Thymus (tissue), 11 donors: ENCODE measurements at regions not wholly inside any gene's neighbourhood (a gene's known extent, or its start where the extent isn't known, plus 50 kb on each side); places are given as distances from the start of the nearest gene placed in this dataset.
"Not testable (repeated sequence)": the region's sequence is repeated elsewhere in the genome, so short reads cannot be mapped to it uniquely, and the experiment has no call there.

Experiments
- DNase-seq, 9 donors: peaks; one replicate each; pipeline ENCODE4 v3.0.0-alpha.2; 2013; ENCODE audit warnings: low spot score in 9 of 9, low read depth in 6 of 9, missing footprints in 1 of 9
- H3K27ac ChIP-seq, 2 donors: one replicate each; pipeline ENCODE4 v1.5.1; 2013; ENCODE audit warnings: control low read depth in 1 of 2, low read depth in 1 of 2, low read length in 1 of 2, mild to moderate bottlenecking in 1 of 2, moderate library complexity in 1 of 2
- H3K27me3 ChIP-seq, 2 donors: one replicate each; pipeline ENCODE4 v1.5.1; 2013; ENCODE audit warnings: low read length in 1 of 2; ENCODE audit not compliant: control insufficient read depth in 2 of 2, insufficient read depth in 1 of 2
- H3K36me3 ChIP-seq, 2 donors: one replicate each; pipeline ENCODE4 v1.5.1; 2013; ENCODE audit warnings: low read length in 1 of 2, mild to moderate bottlenecking in 1 of 2, moderate library complexity in 1 of 2; ENCODE audit not compliant: control insufficient read depth in 2 of 2, insufficient read depth in 2 of 2
- H3K4me1 ChIP-seq, 2 donors: one replicate each; pipeline ENCODE4 v1.5.1; 2013; ENCODE audit warnings: low read length in 2 of 2; ENCODE audit not compliant: control insufficient read depth in 2 of 2, insufficient read depth in 2 of 2
- H3K4me3 ChIP-seq, 2 donors: one replicate each; pipeline ENCODE4 v1.5.1; 2013; ENCODE audit warnings: low read length in 2 of 2, control low read depth in 1 of 2, mild to moderate bottlenecking in 1 of 2
- H3K9me3 ChIP-seq, 2 donors: one replicate each; pipeline ENCODE4 v1.5.1; 2013; ENCODE audit warnings: low read length in 1 of 2, mild to moderate bottlenecking in 1 of 2; ENCODE audit not compliant: control insufficient read depth in 2 of 2, insufficient read depth in 1 of 2
- WGBS: extraction: QIAGEN DNeasy Blood & Tissue Kit; methylation state at CpG from one replicate; pipeline ENCODE4 v1.1.7; 2013; 5-methylcytosine and 5-hydroxymethylcytosine counted together
- donor health status: healthy.

DNA sequence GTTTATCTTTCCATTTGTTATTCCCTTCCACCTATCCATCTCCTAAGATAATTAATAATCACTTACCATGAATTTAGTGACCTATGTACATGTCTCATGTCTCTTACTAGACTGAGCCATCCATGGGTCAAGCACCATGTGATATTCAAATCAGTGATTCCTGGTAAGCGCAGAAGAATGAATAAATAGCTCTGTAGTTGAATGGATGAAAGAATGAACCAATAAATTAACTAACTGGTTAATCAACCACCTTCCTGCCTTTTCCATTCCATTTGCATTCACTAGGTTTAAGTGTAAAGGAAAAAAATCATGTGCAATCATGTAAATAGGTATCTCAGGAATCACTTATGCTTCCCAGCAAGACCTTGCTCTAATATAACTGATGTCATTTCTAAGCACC is 779.5 kb downstream of the NTRK3 start:
- H3K4me1 ChIP-seq, result no peaks in the 10 kb centered on the region
- no peak for DNase-seq
- WGBS, result 98% methylated on average over 1 of the region's 1 CpG
- H3K36me3 ChIP-seq, result no peaks in the 10 kb centered on the region
- H3K4me3 ChIP-seq, result no peak overlapping the region
- no peak overlapping the region for H3K27ac ChIP-seq
- H3K9me3 ChIP-seq, result no peaks in the 10 kb centered on the region
- no peaks in the 10 kb centered on the region for H3K27me3 ChIP-seq

- Histone ChIP-seq H3K9me3 (no peaks in the 10 kb centered on the region), H3K27me3 (no peaks in the 10 kb centered on the region), H3K4me1 (no peaks in the 10 kb centered on the region), H3K4me3 (no peak overlapping the region), H3K27ac (no peak overlapping the region), H3K36me3 (no peaks in the 10 kb centered on the region)
- DNase-seq, result no peak
- WGBS, result 74% methylated on average over 2 of the region's 2 CpGs
These were observed 785.6 kb downstream of the NTRK3 start for GRCh38 chr15:87470923-87471322.

DNA sequence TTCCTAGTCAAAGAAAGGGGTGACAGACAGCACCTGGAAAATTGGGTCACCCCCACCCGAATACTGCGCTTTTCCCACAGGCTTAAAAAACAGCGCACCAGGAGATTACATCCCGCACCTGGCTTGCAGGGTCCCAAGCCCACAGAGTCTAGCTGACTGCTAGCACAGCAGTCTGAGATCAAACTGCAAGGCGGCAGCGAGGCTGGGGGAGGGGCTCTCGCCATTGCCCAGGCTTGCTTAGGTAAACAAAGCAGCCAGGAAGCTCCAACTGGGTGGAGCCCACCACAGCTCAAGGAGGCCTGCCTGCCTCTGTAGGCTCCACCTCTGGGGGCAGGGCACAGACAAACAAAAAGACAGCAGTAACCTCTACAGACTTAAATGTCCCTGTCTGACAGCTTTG is 792.6 kb downstream of the NTRK3 start:
- H3K4me3 ChIP-seq, H3K9me3 ChIP-seq, H3K36me3 ChIP-seq, H3K27ac ChIP-seq, H3K27me3 ChIP-seq, H3K4me1 ChIP-seq, DNase-seq: not testable (repeated sequence)
- 85% methylated on average over 7 of the region's 7 CpGs for WGBS

DNA sequence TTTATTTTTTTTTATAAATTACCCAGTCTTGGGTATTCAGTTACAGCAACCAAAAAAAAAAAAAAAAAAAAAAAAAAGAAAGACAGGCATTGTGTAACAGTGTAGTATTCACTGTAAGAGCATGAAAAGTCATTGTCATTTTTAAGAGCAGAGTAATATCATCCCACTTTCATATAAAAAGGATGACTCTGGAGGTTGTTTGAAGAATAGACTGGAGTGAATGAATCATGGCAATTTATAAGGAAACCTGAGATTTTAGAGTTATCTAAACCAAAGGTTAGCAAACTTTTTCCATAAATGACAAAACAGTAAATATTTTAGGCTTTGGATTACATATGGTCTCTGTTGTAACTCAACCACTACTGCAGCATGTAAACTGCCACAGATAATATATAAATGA is 794.9 kb downstream of the NTRK3 start:
- Histone ChIP-seq H3K27me3 (no peaks in the 10 kb centered on the region), H3K9me3 (no peaks in the 10 kb centered on the region), H3K4me3 (no peak overlapping the region), H3K27ac (no peak overlapping the region), H3K4me1 (no peaks in the 10 kb centered on the region), H3K36me3 (no peaks in the 10 kb centered on the region)
- no peak for DNase-seq

- WGBS, result 94% methylated on average over 1 of the region's 1 CpG
These were observed 801.7 kb downstream of the NTRK3 start for GRCh38 chr15:87454860-87455259.

GRCh38 chr15:87450314-87450713 is 806.2 kb downstream of the NTRK3 start:
- Histone ChIP-seq H3K27me3 (no peaks in the 10 kb centered on the region), H3K4me3 (no peak overlapping the region), H3K9me3 (no peaks in the 10 kb centered on the region), H3K4me1 (no peaks in the 10 kb centered on the region), H3K27ac (no peak overlapping the region), H3K36me3 (no peaks in the 10 kb centered on the region)
- WGBS, result 28% methylated on average over 1 of the region's 1 CpG
- no peak for DNase-seq

More at GRCh38 chr15:87454860-87455259, 801.7 kb downstream of the NTRK3 start:
- Histone ChIP-seq H3K27me3 (no peaks in the 10 kb centered on the region), H3K4me1 (no peaks in the 10 kb centered on the region), H3K9me3 (no peaks in the 10 kb centered on the region), H3K27ac (no peak overlapping the region), H3K4me3 (no peak overlapping the region), H3K36me3 (no peaks in the 10 kb centered on the region)
- DNase-seq, result no peak

- Histone ChIP-seq H3K4me3 (no peak overlapping the region), H3K27ac (no peak overlapping the region), H3K4me1 (no peaks in the 10 kb centered on the region), H3K36me3 (no peaks in the 10 kb centered on the region), H3K27me3 (no peaks in the 10 kb centered on the region), H3K9me3 (no peaks in the 10 kb centered on the region)
- WGBS, result 75% methylated on average over 2 of the region's 2 CpGs
- no peak for DNase-seq
These were observed 817.4 kb downstream of the NTRK3 start for GRCh38 chr15:87439090-87439489.

- WGBS, result 86% methylated on average over 1 of the region's 1 CpG
- no peaks in the 10 kb centered on the region for H3K9me3 ChIP-seq
- H3K36me3 ChIP-seq, result no peaks in the 10 kb centered on the region
- H3K4me3 ChIP-seq, result no peak overlapping the region
- DNase-seq, result no peak
- H3K4me1 ChIP-seq, result no peaks in the 10 kb centered on the region
- H3K27ac ChIP-seq, result no peak overlapping the region
- H3K27me3 ChIP-seq, result no peaks in the 10 kb centered on the region
These were observed 822.7 kb downstream of the NTRK3 start for GRCh38 chr15:87433871-87434270.

DNA sequence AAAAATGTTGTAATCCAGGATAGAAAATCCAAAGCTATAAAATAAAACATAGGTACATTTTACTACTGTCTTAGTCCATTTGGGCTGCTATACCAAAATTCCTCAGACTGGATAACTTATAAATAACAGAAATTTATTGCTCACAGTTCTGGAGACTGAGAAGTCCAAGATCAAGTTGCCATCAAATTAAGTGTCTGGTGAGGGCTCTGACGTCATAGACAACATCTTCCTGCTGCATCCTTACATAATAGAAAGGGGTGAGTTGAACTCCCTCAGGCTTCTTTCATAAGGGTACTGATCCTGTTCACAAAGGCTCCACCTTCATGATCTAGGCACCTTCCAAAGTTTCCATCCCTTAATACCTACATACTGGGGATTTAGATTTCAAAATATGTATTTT is 826.8 kb downstream of the NTRK3 start:
- no peak overlapping the region for H3K4me3 ChIP-seq
- no peak for DNase-seq
- no peaks in the 10 kb centered on the region for H3K27me3 ChIP-seq
- no peaks in the 10 kb centered on the region for H3K4me1 ChIP-seq
- no peaks in the 10 kb centered on the region for H3K36me3 ChIP-seq
- H3K9me3 ChIP-seq, result no peaks in the 10 kb centered on the region
- H3K27ac ChIP-seq, result no peak overlapping the region
- 67% methylated on average over 1 of the region's 1 CpG for WGBS

GRCh38 chr15:87420017-87420416 is 836.5 kb downstream of the NTRK3 start:
- DNase-seq, result no peak
- Histone ChIP-seq H3K27ac (no peak overlapping the region), H3K27me3 (no peaks in the 10 kb centered on the region), H3K36me3 (no peaks in the 10 kb centered on the region), H3K4me1 (no peaks in the 10 kb centered on the region), H3K9me3 (no peaks in the 10 kb centered on the region), H3K4me3 (no peak overlapping the region)
- 44% methylated on average over 2 of the region's 2 CpGs for WGBS
